ENCODE measurements at regions not wholly inside any gene's neighbourhood (a gene's known extent, or its start where the extent isn't known, plus 50 kb on each side); places are given as distances from the start of the nearest gene placed in this dataset.
"Not testable (repeated sequence)": the region's sequence is repeated elsewhere in the genome, so short reads cannot be mapped to it uniquely, and the experiment has no call there.

GRCh38 chr12:59131462-59131861 lies 211.2 kb upstream of the LRIG3 start:
- no peak for DNase-seq

- DNase-seq: no peak
These were observed 202.5 kb upstream of the LRIG3 start for GRCh38 chr12:59122784-59123183.

GRCh38 chr12:59121451-59121850 lies 201.1 kb upstream of the LRIG3 start:
- no peak for DNase-seq

- no peak for DNase-seq
These were observed 199.4 kb upstream of the LRIG3 start for GRCh38 chr12:59119676-59120075.

GRCh38 chr12:59118356-59118755 lies 198.1 kb upstream of the LRIG3 start:
- DNase-seq: no peak

GRCh38 chr12:59115995-59116394 lies 195.7 kb upstream of the LRIG3 start:
- no peak for DNase-seq

GRCh38 chr12:59115526-59115925 lies 195.2 kb upstream of the LRIG3 start:
- no peak for DNase-seq

GRCh38 chr12:59113831-59114615 lies 193.7 kb upstream of the LRIG3 start:
- DNase-seq: peak; percentile 71

GRCh38 chr12:59111851-59112250 lies 191.5 kb upstream of the LRIG3 start:
- DNase-seq: no peak

GRCh38 chr12:59108516-59108915 lies 188.2 kb upstream of the LRIG3 start:
- DNase-seq: not testable (repeated sequence)

GRCh38 chr12:59100585-59100984 lies 180.3 kb upstream of the LRIG3 start:
- DNase-seq: no peak

- DNase-seq: no peak
These were observed 177.6 kb upstream of the LRIG3 start for GRCh38 chr12:59097876-59098275.

- DNase-seq: no peak
These were observed 175.9 kb upstream of the LRIG3 start for GRCh38 chr12:59096246-59096645.

- DNase-seq: no peak
These were observed 172.9 kb upstream of the LRIG3 start for GRCh38 chr12:59093073-59093772.

GRCh38 chr12:59088673-59089072 lies 168.4 kb upstream of the LRIG3 start:
- DNase-seq: no peak

- no peak for DNase-seq
These were observed 167.4 kb upstream of the LRIG3 start for GRCh38 chr12:59087691-59088090.

- no peak for DNase-seq
These were observed 166.9 kb upstream of the LRIG3 start for GRCh38 chr12:59087077-59087673.

- no peak for DNase-seq
These were observed 165.8 kb upstream of the LRIG3 start for GRCh38 chr12:59086126-59086525.

GRCh38 chr12:59085690-59086089 lies 165.4 kb upstream of the LRIG3 start:
- no peak for DNase-seq

GRCh38 chr12:59084511-59085375 lies 164.4 kb upstream of the LRIG3 start:
- no peak for DNase-seq

GRCh38 chr12:59082952-59083351 lies 162.6 kb upstream of the LRIG3 start:
- no peak for DNase-seq

- DNase-seq: no peak
These were observed 159.8 kb upstream of the LRIG3 start for GRCh38 chr12:59080101-59080500.

GRCh38 chr12:59079472-59079871 lies 159.2 kb upstream of the LRIG3 start:
- no peak for DNase-seq

All from activated CD4-positive, alpha-beta T cell treated with anti-CD3 and anti-CD28 coated beads, Interleukin-2, amount 50 U/mL, for 16 hours (primary cell).